Right lobe of liver (tissue), 6 donors: ENCODE measurements at regions not wholly inside any gene's neighbourhood (a gene's known extent, or its start where the extent isn't known, plus 50 kb on each side); places are given as distances from the start of the nearest gene placed in this dataset.

Source experiments
- ATAC-seq, 4 donors: fragments of 200-7000 bp; cut with Tn5 transposase; one replicate each; pipeline ENCODE4 v1.9.1; 2020; ENCODE audit warnings: mild to moderate bottlenecking in 4 of 4, moderate library complexity in 4 of 4
- DNase-seq, 3 donors: peaks; one replicate each; pipeline ENCODE4 v3.0.0-alpha.2; 2020
- H3K27ac ChIP-seq, 3 donors: fragments of 200-600 bp; one replicate each; pipeline ENCODE4 v1.8.0; 2022
- H3K27me3 ChIP-seq, 2 donors: fragments of 200-600 bp; one replicate each; pipeline ENCODE4 v1.8.0; 2022
- H3K36me3 ChIP-seq, 4 donors: fragments of 200-600 bp; sonication (generic) in 1 of 4; one replicate each; pipeline versions ENCODE4 v1.5.1 to v1.8.0; 2017 to 2022; ENCODE audit warnings: control low read depth in 1 of 4
- H3K4me1 ChIP-seq, 4 donors: fragments of 200-600 bp; sonication (generic) in 1 of 4; one replicate each; pipeline versions ENCODE4 v1.5.1 to v1.8.0; 2017 to 2022; ENCODE audit warnings: control low read depth in 1 of 4
- H3K4me3 ChIP-seq, 3 donors: fragments of 200-600 bp; one replicate each; pipeline ENCODE4 v1.8.0; 2022
- H3K9me3 ChIP-seq, 4 donors: fragments of 200-600 bp; sonication (generic) in 1 of 4; one replicate each; pipeline versions ENCODE4 v1.5.1 to v1.8.0; 2017 to 2022; ENCODE audit warnings: control low read depth in 1 of 4
- POLR2A ChIP-seq: fragments of 450-650 bp; IDR thresholded peaks from one replicate; pipeline ENCODE4 v1.6.1; 2017; ENCODE audit warnings: antibody characterized with exemption, mild to moderate bottlenecking
- WGBS: methylation state at CpG from one replicate; pipeline ENCODE4 v1.1.6; 2018; ENCODE audit warnings: low coverage, low lambda C conversion rate; ENCODE audit not compliant: insufficient coverage; ENCODE audit errors: missing lambda C conversion rate; 5-methylcytosine and 5-hydroxymethylcytosine counted together
- intact Hi-C, 2 donors: fragments of 100-400 bp; cut with DNase I; formaldehyde crosslinking; loops; one replicate each; pipeline versions ENCODE4 v1.11.2 to v1.14.1; 2022
- TF ChIP-seq, protein P1 (sequence below), 4 donors: fragments of 200-600 bp in 3 of 4; fragments of 450-650 bp in 1 of 4; IDR thresholded peaks; one replicate each; pipeline versions ENCODE4 v1.5.1 to v1.8.0; 2016 to 2022; ENCODE audit warnings: antibody characterized with exemption in 4 of 4, mild to moderate bottlenecking in 2 of 4
- donor health status: DM: no; HTN: yes; CAD: no.
- donor health status: DM: no; HTN: no; CAD: no.
- donor health status: DM: no; HTN: no; CAD: no.
- donor health status: DM: no; HTN: yes; CAD: no.
- donor health status: DM: no; HTN: yes; CAD: no.

DNA sequence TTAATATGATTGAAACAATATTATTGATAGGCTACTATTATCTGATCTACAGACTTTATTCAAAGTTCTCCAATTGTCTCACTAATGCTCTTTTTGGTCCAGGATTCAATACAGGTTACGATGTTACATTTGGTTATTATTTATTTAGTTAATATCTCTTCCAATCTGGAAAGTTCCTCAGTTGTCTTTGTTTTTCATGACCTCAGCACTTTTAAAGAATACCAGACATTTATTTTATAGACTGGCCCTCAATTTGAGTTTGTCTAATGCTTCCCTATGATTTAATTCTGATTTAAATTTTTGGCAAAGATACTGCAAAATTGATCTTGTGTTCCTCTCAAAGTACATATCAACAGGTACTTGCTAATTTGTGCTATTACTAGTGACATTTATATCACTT is 937.4 kb downstream of the KCNMA1 start:
- no peak for ATAC-seq
- Histone ChIP-seq H3K9me3 (no peaks in the 10 kb centered on the region), H3K4me1 (no peaks in the 10 kb centered on the region), H3K36me3 (no peaks in the 10 kb centered on the region), H3K27me3 (no peaks in the 10 kb centered on the region), H3K4me3 (no peak overlapping the region), H3K27ac (no peak overlapping the region)
- no peak for DNase-seq
- WGBS = 91% methylated on average over 1 of the region's 1 CpG
- no peak for TF ChIP-seq POLR2A
- TF ChIP-seq, protein P1, sequence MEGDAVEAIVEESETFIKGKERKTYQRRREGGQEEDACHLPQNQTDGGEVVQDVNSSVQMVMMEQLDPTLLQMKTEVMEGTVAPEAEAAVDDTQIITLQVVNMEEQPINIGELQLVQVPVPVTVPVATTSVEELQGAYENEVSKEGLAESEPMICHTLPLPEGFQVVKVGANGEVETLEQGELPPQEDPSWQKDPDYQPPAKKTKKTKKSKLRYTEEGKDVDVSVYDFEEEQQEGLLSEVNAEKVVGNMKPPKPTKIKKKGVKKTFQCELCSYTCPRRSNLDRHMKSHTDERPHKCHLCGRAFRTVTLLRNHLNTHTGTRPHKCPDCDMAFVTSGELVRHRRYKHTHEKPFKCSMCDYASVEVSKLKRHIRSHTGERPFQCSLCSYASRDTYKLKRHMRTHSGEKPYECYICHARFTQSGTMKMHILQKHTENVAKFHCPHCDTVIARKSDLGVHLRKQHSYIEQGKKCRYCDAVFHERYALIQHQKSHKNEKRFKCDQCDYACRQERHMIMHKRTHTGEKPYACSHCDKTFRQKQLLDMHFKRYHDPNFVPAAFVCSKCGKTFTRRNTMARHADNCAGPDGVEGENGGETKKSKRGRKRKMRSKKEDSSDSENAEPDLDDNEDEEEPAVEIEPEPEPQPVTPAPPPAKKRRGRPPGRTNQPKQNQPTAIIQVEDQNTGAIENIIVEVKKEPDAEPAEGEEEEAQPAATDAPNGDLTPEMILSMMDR (IDR thresholded peaks at IDR 0.05) = no peak
- intact Hi-C loops = no loop called here

DNA sequence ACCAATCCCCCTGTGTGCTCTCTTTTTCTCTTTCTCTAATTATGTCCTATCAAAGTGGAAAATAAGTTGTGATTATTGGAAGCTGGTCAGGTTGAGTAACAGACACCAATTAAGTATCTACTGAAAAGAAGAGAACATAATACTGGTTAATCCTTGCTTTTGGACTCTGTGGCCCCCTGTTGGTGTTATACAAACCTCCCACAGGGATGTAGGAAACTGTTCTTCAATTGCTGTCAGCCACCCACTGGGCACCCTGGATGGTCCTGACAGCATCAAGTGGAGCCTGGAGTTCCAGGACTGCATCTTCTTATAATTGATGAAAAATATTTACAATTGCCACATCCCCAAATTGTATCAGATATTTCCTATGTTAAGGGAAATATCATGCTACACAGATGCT is 939.7 kb downstream of the KCNMA1 start:
- intact Hi-C loops = no loop called here
- Histone ChIP-seq H3K4me1 (no peaks in the 10 kb centered on the region), H3K4me3 (no peak overlapping the region), H3K36me3 (no peaks in the 10 kb centered on the region), H3K27me3 (no peaks in the 10 kb centered on the region), H3K27ac (no peak overlapping the region), H3K9me3 (no peaks in the 10 kb centered on the region)
- DNase-seq (no peak), ATAC-seq (no peak)
- no peak for TF ChIP-seq POLR2A
- TF ChIP-seq, protein P1 (IDR thresholded peaks at IDR 0.05) = no peak

DNA sequence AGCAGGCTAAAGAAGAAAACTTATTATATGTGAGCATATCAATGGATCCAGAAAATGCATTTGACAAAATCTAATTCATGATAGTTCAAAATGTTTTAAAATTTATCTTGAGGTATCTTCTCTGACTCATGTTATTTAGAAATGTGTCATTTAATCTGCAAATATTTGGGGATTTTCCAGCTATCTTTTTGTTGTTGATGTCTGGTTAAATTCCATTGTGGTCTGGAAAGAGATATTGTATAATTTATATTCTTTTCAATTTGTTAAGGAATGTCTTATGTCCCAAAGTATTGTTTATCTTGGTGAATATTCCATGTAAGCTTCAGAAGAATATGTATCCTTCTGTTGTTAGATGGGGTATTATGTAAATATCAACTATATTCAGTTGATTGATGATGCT is 942.5 kb downstream of the KCNMA1 start:
- H3K9me3 ChIP-seq = no peaks in the 10 kb centered on the region
- ATAC-seq (no peak), DNase-seq (no peak)
- H3K4me1 ChIP-seq = no peaks in the 10 kb centered on the region
- H3K27ac ChIP-seq = no peak overlapping the region
- intact Hi-C loops = no loop called here
- no peaks in the 10 kb centered on the region for H3K36me3 ChIP-seq
- no peak for TF ChIP-seq POLR2A
- TF ChIP-seq, protein P1 (IDR thresholded peaks at IDR 0.05) = no peak
- H3K4me3 ChIP-seq = no peak overlapping the region
- no peaks in the 10 kb centered on the region for H3K27me3 ChIP-seq

DNA sequence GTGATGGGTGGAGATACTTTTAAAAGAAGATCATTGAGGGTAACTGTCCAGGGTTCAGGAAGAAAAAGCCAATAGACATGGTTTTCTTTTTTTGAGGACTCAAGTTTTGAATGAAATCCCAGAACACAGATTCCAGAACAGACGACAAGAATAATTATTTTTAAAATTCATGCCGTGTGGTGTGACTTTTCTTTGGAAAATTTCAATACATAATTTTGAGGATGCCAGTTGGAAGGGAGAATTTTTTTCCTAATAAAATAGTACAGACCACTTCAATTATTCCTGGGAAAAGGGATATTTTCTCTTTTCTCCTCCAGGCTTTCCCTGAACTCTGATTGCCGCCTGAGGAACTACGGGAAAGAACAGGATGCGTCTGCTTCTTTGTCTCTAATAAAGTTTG is 951.4 kb downstream of the KCNMA1 start:
- DNase-seq = no peak
- H3K27ac ChIP-seq = no peak overlapping the region
- H3K4me3 ChIP-seq = no peak overlapping the region
- no peaks in the 10 kb centered on the region for H3K36me3 ChIP-seq
- H3K27me3 ChIP-seq = no peaks in the 10 kb centered on the region
- no peaks in the 10 kb centered on the region for H3K9me3 ChIP-seq
- intact Hi-C loops = no loop called here
- TF ChIP-seq POLR2A = no peak
- TF ChIP-seq, protein P1 (IDR thresholded peaks at IDR 0.05) = no peak
- no peaks in the 10 kb centered on the region for H3K4me1 ChIP-seq
- 60% methylated on average over 5 of the region's 5 CpGs for WGBS
- no peak for ATAC-seq

DNA sequence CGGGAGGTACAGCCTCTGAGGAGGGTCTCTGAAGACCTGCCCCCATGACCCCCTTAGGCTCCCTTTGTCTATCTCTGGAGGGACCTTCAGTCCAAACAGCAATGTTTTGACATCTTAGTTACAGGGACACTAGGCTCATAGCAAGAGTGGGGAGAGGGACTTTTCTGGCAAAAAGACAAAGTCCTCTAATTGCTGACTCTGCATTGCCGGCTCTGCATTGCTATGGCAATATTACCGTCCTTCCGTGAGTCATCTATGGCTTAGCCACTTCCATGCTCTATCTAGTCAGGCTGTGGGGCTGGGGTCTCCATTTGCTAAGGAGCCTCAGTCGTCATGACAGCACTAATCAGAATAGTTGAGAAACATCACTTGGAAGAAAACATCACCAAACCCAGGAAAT is 952.6 kb downstream of the KCNMA1 start:
- no peak for ATAC-seq
- no peaks in the 10 kb centered on the region for H3K9me3 ChIP-seq
- H3K27ac ChIP-seq = no peak overlapping the region
- DNase-seq = no peak
- intact Hi-C loops = no loop called here
- no peaks in the 10 kb centered on the region for H3K36me3 ChIP-seq
- no peak overlapping the region for H3K4me3 ChIP-seq
- H3K27me3 ChIP-seq = no peaks in the 10 kb centered on the region
- no peaks in the 10 kb centered on the region for H3K4me1 ChIP-seq
- WGBS = 75% methylated on average over 5 of the region's 5 CpGs
- TF ChIP-seq, protein P1 (IDR thresholded peaks at IDR 0.05) = no peak
- TF ChIP-seq POLR2A = no peak
